ENCODE measurements at regions not wholly inside any gene's neighbourhood (a gene's known extent, or its start where the extent isn't known, plus 50 kb on each side); places are given as distances from the start of the nearest gene placed in this dataset.

- DNase-seq (ENCODE audit: low read depth) = peak; percentile 84
- no peak for TF ChIP-seq CTCF (conservative IDR thresholded peaks at IDR 0.05; ENCODE audit: low read length)
- H3K4me3 ChIP-seq (ENCODE audit: low read length) = peak overlapping the region; percentile 47
These were observed 80.2 kb upstream of the IER5L start for GRCh38 chr9:129258124-129258822.

GRCh38 chr9:129256959-129257713 lies 79.1 kb upstream of the IER5L start:
- no peak for TF ChIP-seq CTCF (conservative IDR thresholded peaks at IDR 0.05; ENCODE audit: low read length)
- DNase-seq (ENCODE audit: low read depth) = no peak

GRCh38 chr9:129254566-129255287 lies 76.7 kb upstream of the IER5L start:
- no peak for TF ChIP-seq CTCF (conservative IDR thresholded peaks at IDR 0.05; ENCODE audit: low read length)
- H3K4me3 ChIP-seq (ENCODE audit: low read length) = no peak overlapping the region
- DNase-seq (ENCODE audit: low read depth) = no peak

More at GRCh38 chr9:129256959-129257713, 79.1 kb upstream of the IER5L start:
- H3K4me3 ChIP-seq (ENCODE audit: low read length) = no peak overlapping the region

- no peak overlapping the region for H3K4me3 ChIP-seq (ENCODE audit: low read length)
- TF ChIP-seq CTCF (conservative IDR thresholded peaks at IDR 0.05; ENCODE audit: low read length) = no peak
- no peak for DNase-seq (ENCODE audit: low read depth)
These were observed 75.8 kb upstream of the IER5L start for GRCh38 chr9:129253803-129254381.

- no peak overlapping the region for H3K4me3 ChIP-seq (ENCODE audit: low read length)
- DNase-seq (ENCODE audit: low read depth) = no peak
- no peak for TF ChIP-seq CTCF (conservative IDR thresholded peaks at IDR 0.05; ENCODE audit: low read length)
These were observed 75.1 kb upstream of the IER5L start for GRCh38 chr9:129252937-129253802.

- TF ChIP-seq CTCF (conservative IDR thresholded peaks at IDR 0.05; ENCODE audit: low read length) = no peak
- no peak overlapping the region for H3K4me3 ChIP-seq (ENCODE audit: low read length)
- peak; percentile 54 for DNase-seq (ENCODE audit: low read depth)
These were observed 72.7 kb upstream of the IER5L start for GRCh38 chr9:129250786-129251185.
